ENCODE measurements at regions not wholly inside any gene's neighbourhood (a gene's known extent, or its start where the extent isn't known, plus 50 kb on each side); places are given as distances from the start of the nearest gene placed in this dataset.

- DNase-seq (ENCODE audit: low spot score in 2 of 2), result no peak
- intact Hi-C loops (cut with DNase I; ENCODE audit: low total_unique reads), result no loop called here
- TF ChIP-seq POLR2A (IDR thresholded peaks at IDR 0.05) (no peak), CTCF (IDR thresholded peaks at IDR 0.05) (no peak)
- no peak overlapping the region for H3K4me3 ChIP-seq (ENCODE audit: low read depth, poor library complexity, severe bottlenecking)
Observed at GRCh38 chr1:213929398-213929797, 58.4 kb upstream of the PROX1 start.

- no peak for DNase-seq (ENCODE audit: low spot score in 2 of 2)
- intact Hi-C loops (cut with DNase I; ENCODE audit: low total_unique reads), result no loop called here
- 37 to 52% methylated on average over 8 of the region's 8 CpGs for WGBS, 2 donors
- TF ChIP-seq POLR2A (IDR thresholded peaks at IDR 0.05), result no peak
- no peak for TF ChIP-seq CTCF (IDR thresholded peaks at IDR 0.05)
- H3K4me3 ChIP-seq (ENCODE audit: low read depth, poor library complexity, severe bottlenecking), result no peak overlapping the region
Observed at GRCh38 chr1:213931836-213932235, 55.9 kb upstream of the PROX1 start.

DNA sequence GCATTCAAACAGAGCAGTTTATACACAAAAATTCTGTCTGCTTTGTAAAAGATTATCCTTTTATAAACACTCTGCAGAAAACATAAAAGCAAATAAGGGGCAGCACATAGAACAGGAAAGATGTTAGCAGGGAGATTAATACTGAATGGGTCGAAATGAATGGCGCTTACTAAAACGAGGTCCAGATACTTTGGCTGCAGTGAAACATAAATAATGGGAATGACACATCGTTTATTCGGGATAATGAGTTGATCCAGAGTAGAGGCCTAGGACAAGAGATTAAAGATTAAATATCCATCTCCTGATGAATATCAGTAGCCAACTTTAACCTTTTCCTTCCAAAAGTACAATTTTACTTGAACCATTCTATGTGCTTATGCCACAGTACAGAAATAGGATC is 54.4 kb upstream of the PROX1 start:
- no peak for DNase-seq (ENCODE audit: low spot score in 2 of 2)
- 74 to 76% methylated on average over 5 of the region's 5 CpGs for WGBS, 2 donors
- H3K4me3 ChIP-seq (ENCODE audit: low read depth, poor library complexity, severe bottlenecking), result no peak overlapping the region
- intact Hi-C loops (cut with DNase I; ENCODE audit: low total_unique reads), result no loop called here
- no peak for TF ChIP-seq POLR2A (IDR thresholded peaks at IDR 0.05)
- no peak for TF ChIP-seq CTCF (IDR thresholded peaks at IDR 0.05)

DNA sequence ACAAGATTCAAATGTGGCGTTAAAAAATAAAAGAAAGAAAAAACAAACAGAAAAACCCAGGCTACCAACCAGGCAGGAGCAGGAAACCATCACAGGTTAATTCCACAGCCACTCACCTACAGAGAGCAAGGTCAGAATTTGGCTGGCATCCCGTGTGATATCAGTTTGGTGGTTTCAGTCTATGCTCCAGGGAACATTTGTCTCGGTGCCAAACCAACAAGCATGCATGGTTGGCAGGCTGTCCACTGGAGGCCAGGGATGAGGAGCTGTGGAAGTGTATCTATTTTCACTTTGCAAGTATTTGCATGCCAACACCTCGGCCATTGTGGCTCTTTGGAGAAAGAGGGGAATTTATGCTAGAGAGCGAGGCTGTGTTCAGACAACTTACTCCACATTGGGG is 53.1 kb upstream of the PROX1 start:
- intact Hi-C loops (cut with DNase I; ENCODE audit: low total_unique reads), result no loop called here
- H3K4me3 ChIP-seq (ENCODE audit: low read depth, poor library complexity, severe bottlenecking), result no peak overlapping the region
- no peak for DNase-seq (ENCODE audit: low spot score in 2 of 2)
- WGBS, 2 donors, result 46 to 52% methylated on average over 5 of the region's 5 CpGs
- no peak for TF ChIP-seq CTCF (IDR thresholded peaks at IDR 0.05)
- no peak for TF ChIP-seq POLR2A (IDR thresholded peaks at IDR 0.05)

GRCh38 chr1:213936571-213936970 is 51.2 kb upstream of the PROX1 start:
- no peak overlapping the region for H3K4me3 ChIP-seq (ENCODE audit: low read depth, poor library complexity, severe bottlenecking)

More at GRCh38 chr1:213936571-213936970, 51.2 kb upstream of the PROX1 start:
- TF ChIP-seq POLR2A (IDR thresholded peaks at IDR 0.05) (no peak), CTCF (IDR thresholded peaks at IDR 0.05) (no peak)
- WGBS, 2 donors, result 79 to 84% methylated on average over 3 of the region's 3 CpGs
- intact Hi-C loops (cut with DNase I; ENCODE audit: low total_unique reads), result no loop called here
- DNase-seq (ENCODE audit: low spot score in 2 of 2), result no peak

Measured in lower leg skin (tissue), 4 donors.